Tibial nerve (tissue), 3 donors: ENCODE measurements at regions not wholly inside any gene's neighbourhood (a gene's known extent, or its start where the extent isn't known, plus 50 kb on each side); places are given as distances from the start of the nearest gene placed in this dataset.

Experiments used
- POLR2A ChIP-seq, 2 donors: fragments of 450-650 bp; IDR thresholded peaks; one replicate each; pipeline ENCODE4 v1.6.1; 2017; ENCODE audit warnings: antibody characterized with exemption in 2 of 2, mild to moderate bottlenecking in 2 of 2, moderate library complexity in 2 of 2
- TF ChIP-seq, protein P1 (sequence below), 5 experiments: fragments of 200-600 bp in 3 of 5; fragments of 450-650 bp in 2 of 5; sonication (generic) in 3 of 5; IDR thresholded peaks; one replicate each; pipeline ENCODE4 v1.5.1; 2016 to 2019; ENCODE audit warnings: antibody characterized with exemption in 5 of 5, mild to moderate bottlenecking in 3 of 5, moderate library complexity in 2 of 5

GRCh38 chr4:117898496-117898895 is 135.8 kb upstream of the NDST3 start:
- TF ChIP-seq, protein P1, sequence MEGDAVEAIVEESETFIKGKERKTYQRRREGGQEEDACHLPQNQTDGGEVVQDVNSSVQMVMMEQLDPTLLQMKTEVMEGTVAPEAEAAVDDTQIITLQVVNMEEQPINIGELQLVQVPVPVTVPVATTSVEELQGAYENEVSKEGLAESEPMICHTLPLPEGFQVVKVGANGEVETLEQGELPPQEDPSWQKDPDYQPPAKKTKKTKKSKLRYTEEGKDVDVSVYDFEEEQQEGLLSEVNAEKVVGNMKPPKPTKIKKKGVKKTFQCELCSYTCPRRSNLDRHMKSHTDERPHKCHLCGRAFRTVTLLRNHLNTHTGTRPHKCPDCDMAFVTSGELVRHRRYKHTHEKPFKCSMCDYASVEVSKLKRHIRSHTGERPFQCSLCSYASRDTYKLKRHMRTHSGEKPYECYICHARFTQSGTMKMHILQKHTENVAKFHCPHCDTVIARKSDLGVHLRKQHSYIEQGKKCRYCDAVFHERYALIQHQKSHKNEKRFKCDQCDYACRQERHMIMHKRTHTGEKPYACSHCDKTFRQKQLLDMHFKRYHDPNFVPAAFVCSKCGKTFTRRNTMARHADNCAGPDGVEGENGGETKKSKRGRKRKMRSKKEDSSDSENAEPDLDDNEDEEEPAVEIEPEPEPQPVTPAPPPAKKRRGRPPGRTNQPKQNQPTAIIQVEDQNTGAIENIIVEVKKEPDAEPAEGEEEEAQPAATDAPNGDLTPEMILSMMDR (IDR thresholded peaks at IDR 0.05), result no peak
- no peak for TF ChIP-seq POLR2A (IDR thresholded peaks at IDR 0.05)
